PC-9 (cell line): ENCODE measurements at regions not wholly inside any gene's neighbourhood (a gene's known extent, or its start where the extent isn't known, plus 50 kb on each side); places are given as distances from the start of the nearest gene placed in this dataset.
"Not testable (repeated sequence)": the region's sequence is repeated elsewhere in the genome, so short reads cannot be mapped to it uniquely, and the experiment has no call there.

Source experiments
- BruUV-seq: library from RNA; stranded (reverse); fragments of 400-500 nt; replicated peaks from 2 replicates; lab custom pipeline; 2021; lab: Mats Ljungman, UMichigan
- CTCF ChIA-PET: fragments of 300-600 bp; sonication (Branson Sonifier 250); formaldehyde crosslinking; loops from one replicate; lab custom pipeline; 2022; ENCODE audit warnings: antibody characterized with exemption; lab: Charles Lee
- POLR2A ChIA-PET: fragments of 300-600 bp; sonication (Branson Sonifier 250); formaldehyde crosslinking; loops from one replicate; lab custom pipeline; 2022; ENCODE audit warnings: antibody characterized with exemption; ENCODE audit not compliant: unreplicated experiment; lab: Charles Lee
- DNase-seq, 2 experiments: peaks; one replicate each; pipeline versions ENCODE4 v3.0.0 to v3.0.0-alpha.2; 2015 to 2022; ENCODE audit warnings: mixed read lengths in 1 of 2
- H2AFZ ChIP-seq: fragments of 200-600 bp; sonication (generic); 2 replicates; pipeline ENCODE4 v1.8.1; 2017; ENCODE audit warnings: antibody characterized with exemption
- H3F3A ChIP-seq: fragments of 200-600 bp; sonication (generic); 2 replicates; pipeline ENCODE4 v1.8.1; 2017; ENCODE audit warnings: antibody characterized with exemption, mild to moderate bottlenecking, low read depth; ENCODE audit not compliant: insufficient read depth
- H3K27ac ChIP-seq: fragments of 200-600 bp; sonication (generic); 2 replicates; pipeline ENCODE4 v1.6.1; 2016; ENCODE audit warnings: mixed run types
- H3K27me3 ChIP-seq: fragments of 200-600 bp; sonication (generic); 2 replicates; pipeline ENCODE4 v1.6.1; 2016; ENCODE audit warnings: low read depth, mixed run types; ENCODE audit not compliant: insufficient read depth
- H3K36me3 ChIP-seq: fragments of 200-600 bp; sonication (generic); 2 replicates; pipeline ENCODE4 v1.6.1; 2016; ENCODE audit warnings: low read depth, mixed run types
- H3K4me1 ChIP-seq: fragments of 200-600 bp; sonication (generic); replicated peaks from 2 replicates; pipeline ENCODE4 v1.6.1; 2016; ENCODE audit warnings: mixed run types; ENCODE audit not compliant: insufficient read depth
- H3K4me2 ChIP-seq: fragments of 200-600 bp; sonication (generic); 2 replicates; pipeline ENCODE4 v1.6.1; 2017; ENCODE audit warnings: mixed run types
- H3K4me3 ChIP-seq: fragments of 200-600 bp; sonication (generic); 2 replicates; pipeline ENCODE4 v1.6.1; 2016; ENCODE audit warnings: mixed run types
- H3K79me2 ChIP-seq: fragments of 200-600 bp; sonication (generic); 2 replicates; pipeline ENCODE4 v1.6.1; 2017; ENCODE audit warnings: low read depth, mixed run types
- H3K9me2 ChIP-seq: fragments of 200-600 bp; sonication (generic); 2 replicates; pipeline ENCODE4 v1.8.1; 2017; ENCODE audit warnings: mild to moderate bottlenecking; ENCODE audit not compliant: insufficient read depth
- H3K9me3 ChIP-seq: fragments of 200-600 bp; sonication (generic); 2 replicates; pipeline ENCODE4 v1.8.1; 2016; ENCODE audit warnings: low read depth; ENCODE audit not compliant: insufficient read depth
- H4K20me1 ChIP-seq: fragments of 200-600 bp; sonication (generic); 2 replicates; pipeline ENCODE4 v1.8.1; 2017; ENCODE audit not compliant: insufficient read depth
- CTCF ChIP-seq: fragments of 200-600 bp; sonication (generic); conservative IDR thresholded peaks from 2 replicates; pipeline ENCODE4 v1.6.1; 2017; ENCODE audit warnings: mixed run types, antibody characterized with exemption, mild to moderate bottlenecking, moderate library complexity
- EZH2 ChIP-seq: fragments of 200-600 bp; sonication (generic); IDR thresholded peaks from 2 replicates; pipeline ENCODE4 v1.8.0; 2017; ENCODE audit warnings: antibody characterized with exemption, low read depth
- intact Hi-C: fragments of 100-400 bp; cut with micrococcal nuclease; formaldehyde crosslinking; loops from one replicate; pipeline ENCODE4 v1.10.0; 2022; ENCODE audit not compliant: unreplicated experiment

- TF ChIP-seq CTCF (no peak), EZH2 (no peak)
- no TSS peak for BruUV-seq
- no peaks in the 10 kb centered on the region for H3K36me3 ChIP-seq
Observed at GRCh38 chr5:2075365-2075764, 192.6 kb upstream of the IRX4 start.

DNA sequence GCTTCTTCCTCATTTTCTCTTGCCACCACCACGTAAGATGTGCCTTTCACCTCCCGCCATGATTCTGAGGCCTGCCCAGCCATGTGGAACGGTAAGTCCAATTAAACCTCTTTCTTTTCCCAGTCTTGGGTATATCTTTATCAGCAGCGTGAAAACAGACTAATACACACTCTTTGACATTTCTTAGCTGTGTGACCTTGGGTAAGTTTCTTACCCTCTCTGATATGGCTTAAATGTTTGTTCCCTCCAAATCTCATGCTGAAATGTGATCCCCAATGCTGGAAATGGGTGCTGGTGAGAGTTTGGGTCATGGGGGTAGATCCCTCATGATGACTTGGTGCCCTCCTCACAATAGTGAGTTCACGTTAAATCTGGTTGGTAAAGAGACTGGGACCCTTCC, 188.8 kb upstream of the IRX4 start:
- H3K4me1 ChIP-seq: no peaks in the 10 kb centered on the region
- no peak overlapping the region for H2AFZ ChIP-seq
- no peak overlapping the region for H3K4me2 ChIP-seq
- no peak for TF ChIP-seq EZH2
- TF ChIP-seq CTCF: no peak
- H3F3A ChIP-seq: no peaks in the 10 kb centered on the region
- no TSS peak for BruUV-seq
- no peaks in the 10 kb centered on the region for H4K20me1 ChIP-seq
- intact Hi-C loops: no loop called here
- DNase-seq: no peak
- CTCF ChIA-PET: no interaction called here
- no peaks in the 10 kb centered on the region for H3K9me3 ChIP-seq
- POLR2A ChIA-PET: no interaction called here
- no peaks in the 10 kb centered on the region for H3K79me2 ChIP-seq
- no peak overlapping the region for H3K27ac ChIP-seq
- no peaks in the 10 kb centered on the region for H3K36me3 ChIP-seq
- H3K4me3 ChIP-seq: no peak overlapping the region
- no peaks in the 10 kb centered on the region for H3K9me2 ChIP-seq
- H3K27me3 ChIP-seq: peaks cover 87% of the 10 kb centered on the region

More at GRCh38 chr5:2075365-2075764, 192.6 kb upstream of the IRX4 start:
- peaks cover 3% of the 10 kb centered on the region; the same call in 1 of the 2 replicates for H3K9me3 ChIP-seq
- no peak overlapping the region for H3K27ac ChIP-seq
- no peaks in the 10 kb centered on the region for H3K79me2 ChIP-seq
- POLR2A ChIA-PET: no interaction called here
- H3K4me1 ChIP-seq: no peaks in the 10 kb centered on the region
- intact Hi-C loops: no loop called here
- H3K4me2 ChIP-seq: no peak overlapping the region
- CTCF ChIA-PET: no interaction called here
- no peak overlapping the region for H2AFZ ChIP-seq
- H3K4me3 ChIP-seq: no peak overlapping the region
- H4K20me1 ChIP-seq: no peaks in the 10 kb centered on the region
- DNase-seq: no peak
- no peaks in the 10 kb centered on the region for H3F3A ChIP-seq
- H3K27me3 ChIP-seq: peaks cover 71% of the 10 kb centered on the region
- H3K9me2 ChIP-seq: no peaks in the 10 kb centered on the region

DNA sequence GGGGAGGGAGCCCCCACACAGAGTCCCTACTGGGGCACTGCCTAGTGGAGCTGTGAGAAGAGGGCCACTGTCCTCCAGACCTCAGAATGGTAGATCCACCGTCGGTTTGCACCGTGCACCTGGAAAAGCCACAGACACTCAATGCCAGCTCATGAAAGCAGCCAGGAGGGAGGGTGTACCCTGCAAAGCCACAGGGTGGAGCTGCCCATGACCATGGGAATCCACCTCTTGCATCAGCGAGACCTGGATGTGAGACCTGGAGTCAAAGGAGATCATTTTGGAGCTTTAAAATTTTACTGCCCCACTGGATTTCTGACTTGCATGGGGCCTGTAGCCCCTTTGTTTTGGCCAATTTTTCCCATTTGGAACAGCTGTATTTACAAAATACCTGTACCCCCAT, 188.1 kb upstream of the IRX4 start:
- H4K20me1 ChIP-seq, H3K4me3 ChIP-seq, H3K9me3 ChIP-seq, H3K4me1 ChIP-seq, BruUV-seq, H3F3A ChIP-seq, H2AFZ ChIP-seq, H3K79me2 ChIP-seq, POLR2A ChIA-PET, H3K4me2 ChIP-seq, H3K36me3 ChIP-seq, H3K9me2 ChIP-seq, CTCF ChIA-PET, DNase-seq, H3K27ac ChIP-seq, intact Hi-C loops: not testable (repeated sequence)
- peaks cover 88% of the 10 kb centered on the region for H3K27me3 ChIP-seq

DNA sequence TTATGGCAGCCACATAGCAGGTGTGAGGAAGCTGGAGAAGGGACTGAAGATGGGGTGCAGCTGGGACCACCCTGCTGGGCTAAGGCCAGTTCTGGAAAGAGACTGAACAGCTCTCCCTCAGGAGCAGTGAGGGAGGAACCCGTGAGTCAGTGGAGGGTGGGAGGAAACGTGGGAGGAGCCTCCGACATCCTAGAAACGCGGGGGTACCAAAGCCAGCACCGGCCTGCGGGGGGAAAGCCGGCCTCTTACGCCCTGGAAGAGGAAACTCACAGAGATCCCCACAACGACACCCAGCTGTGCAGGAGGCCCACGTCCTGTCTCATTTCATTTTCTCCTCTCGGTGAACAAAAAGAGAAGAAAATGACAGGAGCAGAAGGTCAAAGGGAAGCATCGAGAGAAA, 185.8 kb upstream of the IRX4 start:
- Histone ChIP-seq H3K27ac (no peak overlapping the region), H3K4me1 (no peaks in the 10 kb centered on the region), H3K27me3 (peaks cover 87% of the 10 kb centered on the region), H3K4me3 (no peak overlapping the region), H3K4me2 (no peak overlapping the region), H3K79me2 (no peaks in the 10 kb centered on the region), H3K9me2 (no peaks in the 10 kb centered on the region), H2AFZ (no peak overlapping the region), H3K36me3 (no peaks in the 10 kb centered on the region), H3F3A (no peaks in the 10 kb centered on the region), H4K20me1 (no peaks in the 10 kb centered on the region), H3K9me3 (no peaks in the 10 kb centered on the region)
- CTCF ChIA-PET: no interaction called here
- BruUV-seq: no TSS peak
- DNase-seq: no peak
- TF ChIP-seq EZH2 (no peak), CTCF (no peak)
- POLR2A ChIA-PET: no interaction called here
- intact Hi-C loops: no loop called here
